ENCODE measurements at regions not wholly inside any gene's neighbourhood (a gene's known extent, or its start where the extent isn't known, plus 50 kb on each side); places are given as distances from the start of the nearest gene placed in this dataset.

GRCh38 chr13:109857803-109858202 is 71.4 kb upstream of the IRS2 start:
- no peak for TF ChIP-seq EGR1 (IDR thresholded peaks at IDR 0.05; ENCODE audit: low read depth in 2 of 2)
- TF ChIP-seq NR2F2 (IDR thresholded peaks at IDR 0.05): no peak
- TF ChIP-seq, protein P1, sequence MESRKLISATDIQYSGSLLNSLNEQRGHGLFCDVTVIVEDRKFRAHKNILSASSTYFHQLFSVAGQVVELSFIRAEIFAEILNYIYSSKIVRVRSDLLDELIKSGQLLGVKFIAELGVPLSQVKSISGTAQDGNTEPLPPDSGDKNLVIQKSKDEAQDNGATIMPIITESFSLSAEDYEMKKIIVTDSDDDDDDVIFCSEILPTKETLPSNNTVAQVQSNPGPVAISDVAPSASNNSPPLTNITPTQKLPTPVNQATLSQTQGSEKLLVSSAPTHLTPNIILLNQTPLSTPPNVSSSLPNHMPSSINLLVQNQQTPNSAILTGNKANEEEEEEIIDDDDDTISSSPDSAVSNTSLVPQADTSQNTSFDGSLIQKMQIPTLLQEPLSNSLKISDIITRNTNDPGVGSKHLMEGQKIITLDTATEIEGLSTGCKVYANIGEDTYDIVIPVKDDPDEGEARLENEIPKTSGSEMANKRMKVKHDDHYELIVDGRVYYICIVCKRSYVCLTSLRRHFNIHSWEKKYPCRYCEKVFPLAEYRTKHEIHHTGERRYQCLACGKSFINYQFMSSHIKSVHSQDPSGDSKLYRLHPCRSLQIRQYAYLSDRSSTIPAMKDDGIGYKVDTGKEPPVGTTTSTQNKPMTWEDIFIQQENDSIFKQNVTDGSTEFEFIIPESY (IDR thresholded peaks at IDR 0.05): no peak
- no peak for TF ChIP-seq JUND (IDR thresholded peaks at IDR 0.05)
- TF ChIP-seq ATF3 (IDR thresholded peaks at IDR 0.05): no peak
- Histone ChIP-seq H3K4me1 (ENCODE audit: control insufficient read depth in 4 of 4, insufficient read depth in 4 of 4, low read length in 3 of 4) (no peaks in the 10 kb centered on the region), H3K9ac (ENCODE audit: low read depth in 1 of 2, low read length in 2 of 2) (no peak overlapping the region), H3K27me3 (ENCODE audit: control insufficient read depth in 4 of 4, insufficient read depth in 4 of 4, low read length in 3 of 4) (no peaks in the 10 kb centered on the region), H3K36me3 (ENCODE audit: control insufficient read depth in 4 of 4, insufficient read depth in 3 of 4, low read depth in 1 of 4, low read length in 3 of 4) (no peaks in the 10 kb centered on the region), H3K27ac (ENCODE audit: low read depth in 1 of 2, low read length in 2 of 2) (no peak overlapping the region), H3K9me3 (ENCODE audit: control insufficient read depth in 4 of 4, low read length in 3 of 4) (no peaks in the 10 kb centered on the region), H3K4me3 (ENCODE audit: low read depth in 1 of 3, low read length in 3 of 3) (no peak overlapping the region)
- WGBS: 83% methylated on average over 7 of the region's 7 CpGs
- no peak for DNase-seq (ENCODE audit: low spot score)

DNA sequence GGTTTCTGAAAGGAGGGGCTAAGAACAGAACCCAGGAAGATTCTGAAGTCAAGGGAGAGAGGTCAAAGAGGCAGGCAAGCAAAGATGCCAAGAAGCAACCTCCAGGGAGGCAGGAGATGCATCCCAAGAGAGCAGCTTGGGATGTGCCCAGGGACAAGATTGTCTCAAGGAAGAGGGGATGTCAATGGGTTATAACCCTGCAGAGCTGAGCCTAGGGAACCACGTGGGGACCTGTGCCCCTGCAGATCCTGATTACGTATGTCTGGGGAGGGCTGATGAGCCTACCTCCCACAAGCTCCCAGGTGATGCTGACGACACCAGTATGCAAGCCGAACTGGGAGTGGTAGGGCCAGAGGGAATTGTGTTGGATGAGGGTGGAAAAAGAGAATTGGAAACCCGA is 70.9 kb upstream of the IRS2 start:
- DNase-seq (ENCODE audit: low spot score): no peak
- no peaks in the 10 kb centered on the region for H3K9me3 ChIP-seq (ENCODE audit: control insufficient read depth in 4 of 4, low read length in 3 of 4)
- H3K36me3 ChIP-seq (ENCODE audit: control insufficient read depth in 4 of 4, insufficient read depth in 3 of 4, low read depth in 1 of 4, low read length in 3 of 4): no peaks in the 10 kb centered on the region
- no peaks in the 10 kb centered on the region for H3K4me1 ChIP-seq (ENCODE audit: control insufficient read depth in 4 of 4, insufficient read depth in 4 of 4, low read length in 3 of 4)
- no peak overlapping the region for H3K9ac ChIP-seq (ENCODE audit: low read depth in 1 of 2, low read length in 2 of 2)
- no peaks in the 10 kb centered on the region for H3K27me3 ChIP-seq (ENCODE audit: control insufficient read depth in 4 of 4, insufficient read depth in 4 of 4, low read length in 3 of 4)
- no peak overlapping the region for H3K27ac ChIP-seq (ENCODE audit: low read depth in 1 of 2, low read length in 2 of 2)
- no peak overlapping the region for H3K4me3 ChIP-seq (ENCODE audit: low read depth in 1 of 3, low read length in 3 of 3)
- TF ChIP-seq RAD21 (IDR thresholded peaks at IDR 0.05): no peak
- no peak for TF ChIP-seq GABPA (IDR thresholded peaks at IDR 0.05 in 1 of 2, conservative IDR thresholded peaks at IDR 0.05 in 1 of 2)
- no peak for TF ChIP-seq REST (IDR thresholded peaks at IDR 0.05)
- no peak for TF ChIP-seq ATF3 (IDR thresholded peaks at IDR 0.05)
- TF ChIP-seq JUND (IDR thresholded peaks at IDR 0.05): no peak
- no peak for TF ChIP-seq TAF1 (conservative IDR thresholded peaks at IDR 0.05)
- TF ChIP-seq, protein P2, sequence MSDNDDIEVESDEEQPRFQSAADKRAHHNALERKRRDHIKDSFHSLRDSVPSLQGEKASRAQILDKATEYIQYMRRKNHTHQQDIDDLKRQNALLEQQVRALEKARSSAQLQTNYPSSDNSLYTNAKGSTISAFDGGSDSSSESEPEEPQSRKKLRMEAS (IDR thresholded peaks at IDR 0.05): no peak
- no peak for TF ChIP-seq NR2F2 (IDR thresholded peaks at IDR 0.05)
- TF ChIP-seq CTCF (IDR thresholded peaks at IDR 0.05; ENCODE audit: low read depth, low read length, missing input control): no peak
- TF ChIP-seq YY1 (IDR thresholded peaks at IDR 0.05): no peak
- no peak for TF ChIP-seq HNF4G (IDR thresholded peaks at IDR 0.05)
- TF ChIP-seq, protein P1 (IDR thresholded peaks at IDR 0.05): no peak
- TF ChIP-seq HNF4A (conservative IDR thresholded peaks at IDR 0.05): no peak
- TF ChIP-seq RXRA (IDR thresholded peaks at IDR 0.05): no peak
- no peak for TF ChIP-seq FOXA2 (IDR thresholded peaks at IDR 0.05)
- no peak for TF ChIP-seq FOXA1 (IDR thresholded peaks at IDR 0.05)
- no peak for TF ChIP-seq EGR1 (IDR thresholded peaks at IDR 0.05; ENCODE audit: low read depth in 2 of 2)
- TF ChIP-seq SP1 (IDR thresholded peaks at IDR 0.05): no peak
- 78% methylated on average over 5 of the region's 5 CpGs for WGBS
